B cell (primary cell): ENCODE measurements at regions not wholly inside any gene's neighbourhood (a gene's known extent, or its start where the extent isn't known, plus 50 kb on each side); places are given as distances from the start of the nearest gene placed in this dataset.

Experiments
- ATAC-seq: fragments of 200-7000 bp; cut with Tn5 transposase; one replicate; pipeline ENCODE4 v1.10.0; 2021; ENCODE audit warnings: low read depth, mild to moderate bottlenecking, moderate number of reproducible peaks, moderate library complexity
- CTCF ChIA-PET: fragments of 350-600 bp; sonication (Branson Sonifier 250); formaldehyde crosslinking; loops from one replicate; lab custom pipeline; 2021; ENCODE audit warnings: antibody characterized with exemption, inconsistent platforms; lab: Charles Lee
- POLR2A ChIA-PET: fragments of 350-600 bp; sonication (Branson Sonifier 250); formaldehyde crosslinking; loops from one replicate; lab custom pipeline; 2021; ENCODE audit warnings: antibody characterized with exemption; lab: Charles Lee
- DNase-seq: peaks from one replicate; pipeline ENCODE4 v3.0.0; 2013
- H2AFZ ChIP-seq: 2 replicates; pipeline ENCODE4 v1.6.1; 2012; ENCODE audit warnings: mild to moderate bottlenecking, low read depth, low read length; ENCODE audit not compliant: insufficient read depth, poor library complexity, severe bottlenecking
- H3K27ac ChIP-seq, 2 donors: 1 replicate in 1 of 2; 2 replicates in 1 of 2; pipeline ENCODE4 v1.5.1; 2012 to 2013; ENCODE audit warnings: low read length in 2 of 2, mild to moderate bottlenecking in 2 of 2, moderate library complexity in 1 of 2
- H3K27me3 ChIP-seq, 4 experiments: fragments of 200-600 bp in 1 of 4; sonication (generic) in 1 of 4; replicated peaks in 1 of 4; 1 replicate in 2 of 4; 2 replicates in 2 of 4; pipeline versions ENCODE4 v1.6.1 to v1.7.0; 2013 to 2016; ENCODE audit warnings: low read length in 3 of 4, mild to moderate bottlenecking in 2 of 4, mixed read lengths in 1 of 4, moderate library complexity in 1 of 4; ENCODE audit not compliant: insufficient read depth in 4 of 4, control insufficient read depth in 3 of 4; ENCODE audit errors: control extremely low read depth in 1 of 4
- H3K36me3 ChIP-seq, 2 experiments: replicated peaks in 1 of 2; 1 replicate in 1 of 2; 2 replicates in 1 of 2; pipeline versions ENCODE4 v1.6.1 to v1.7.1; 2013; ENCODE audit warnings: low read length in 1 of 2; ENCODE audit not compliant: insufficient read depth in 2 of 2, control insufficient read depth in 1 of 2; ENCODE audit errors: control extremely low read depth in 1 of 2, extremely low read depth in 1 of 2
- H3K4me1 ChIP-seq, 2 donors: fragments of 200-600 bp in 1 of 2; sonication (generic) in 1 of 2; 1 replicate in 1 of 2; 2 replicates in 1 of 2; pipeline versions ENCODE4 v1.5.1 to v1.6.1; 2013 to 2017; ENCODE audit warnings: low read length in 2 of 2; ENCODE audit not compliant: control insufficient read depth in 2 of 2, insufficient read depth in 2 of 2
- H3K4me2 ChIP-seq: replicated peaks from 2 replicates; pipeline ENCODE3; 2012; ENCODE audit warnings: mild to moderate bottlenecking, low read depth, low read length; ENCODE audit not compliant: poor library complexity, severe bottlenecking
- H3K4me3 ChIP-seq, 5 experiments: fragments of 200-600 bp in 1 of 5; sonication (generic) in 1 of 5; 1 replicate in 3 of 5; 2 replicates in 2 of 5; pipeline versions ENCODE4 v1.5.1 to v1.7.0; 2011 to 2016; ENCODE audit warnings: low read length in 4 of 5, mild to moderate bottlenecking in 4 of 5, low read depth in 2 of 5, control low read depth in 1 of 5, moderate library complexity in 1 of 5; ENCODE audit not compliant: insufficient read depth in 1 of 5; ENCODE audit errors: control extremely low read depth in 1 of 5, extremely low read depth in 1 of 5
- H3K79me2 ChIP-seq: fragments of 200-600 bp; sonication (generic); one replicate; pipeline ENCODE4 v1.6.0; 2016; ENCODE audit warnings: low read length; ENCODE audit not compliant: control insufficient read depth, insufficient read depth
- H3K9ac ChIP-seq: fragments of 200-600 bp; sonication (generic); 2 replicates; pipeline ENCODE4 v1.6.1; 2017; ENCODE audit warnings: mild to moderate bottlenecking, low read length, moderate library complexity
- H3K9me3 ChIP-seq, 3 donors: one replicate each; pipeline versions ENCODE4 v1.6.1 to v1.7.1; 2013; ENCODE audit warnings: low read length in 2 of 3; ENCODE audit not compliant: control insufficient read depth in 2 of 3, insufficient read depth in 1 of 3; ENCODE audit errors: control extremely low read depth in 1 of 3
- H4K20me1 ChIP-seq: 2 replicates; pipeline ENCODE4 v1.6.0; 2012; ENCODE audit warnings: mild to moderate bottlenecking, low read length; ENCODE audit not compliant: insufficient read depth, control insufficient read depth, poor library complexity, severe bottlenecking
- H3K27ac Mint-ChIP-seq: one replicate; pipeline ENCODE4 v1.8.0; 2021; ENCODE audit warnings: mixed read lengths
- H3K27me3 Mint-ChIP-seq: one replicate; pipeline ENCODE4 v1.8.0; 2021; ENCODE audit warnings: mixed read lengths
- H3K4me1 Mint-ChIP-seq: one replicate; pipeline ENCODE4 v1.8.0; 2021; ENCODE audit warnings: mixed read lengths
- H3K4me3 Mint-ChIP-seq: one replicate; pipeline ENCODE4 v1.8.0; 2021; ENCODE audit warnings: mixed read lengths
- H3K9me3 Mint-ChIP-seq: one replicate; pipeline ENCODE4 v1.8.0; 2022; ENCODE audit warnings: mixed read lengths; ENCODE audit not compliant: insufficient read depth
- CTCF ChIP-seq: fragments of 200-600 bp; IDR thresholded peaks from one replicate; pipeline ENCODE4 v1.8.0; 2022; ENCODE audit warnings: antibody characterized with exemption, mild to moderate bottlenecking
- EZH2 ChIP-seq: IDR thresholded peaks from 2 replicates; pipeline ENCODE4 v1.6.1; 2012; ENCODE audit warnings: borderline replicate concordance, low read depth, mild to moderate bottlenecking, moderate library complexity, low read length; ENCODE audit not compliant: insufficient read depth, poor library complexity, severe bottlenecking
- WGBS: methylation state at CpG from one replicate; pipeline ENCODE4 v1.1.5; 2013; ENCODE audit warnings: missing lambda C conversion rate; ENCODE audit not compliant: insufficient coverage; 5-methylcytosine and 5-hydroxymethylcytosine counted together
- intact Hi-C: fragments of 100-400 bp; cut with micrococcal nuclease; formaldehyde crosslinking; loops from one replicate; pipeline ENCODE4 v1.10.0; 2022

- Histone ChIP-seq H3K27me3 (no peaks in the 10 kb centered on the region), H3K4me2 (no peak overlapping the region), H4K20me1 (no peaks in the 10 kb centered on the region), H3K9ac (no peak overlapping the region), H3K79me2 (no peaks in the 10 kb centered on the region), H3K4me1 (no peaks in the 10 kb centered on the region), H3K27ac (no peak overlapping the region), H2AFZ (no peak overlapping the region), H3K36me3 (no peaks in the 10 kb centered on the region), H3K9me3 (no peaks in the 10 kb centered on the region), H3K4me3 (no peak overlapping the region)
- Mint-ChIP-seq H3K27me3 (peaks cover 8% of the 10 kb centered on the region), H3K4me1 (peaks cover 9% of the 10 kb centered on the region), H3K27ac (no peak overlapping the region), H3K9me3 (no peaks in the 10 kb centered on the region), H3K4me3 (no peak overlapping the region)
- WGBS: no CpG with 5 or more reads among the region's 3 CpGs
- DNase-seq (no peak), ATAC-seq (no peak)
- TF ChIP-seq CTCF (no peak), EZH2 (no peak)
- ChIA-PET CTCF (no interaction called here), POLR2A (no interaction called here)
- intact Hi-C loops: no loop called here
Measured at GRCh38 chr9:105055917-105056316, 128.0 kb upstream of the ABCA1 start.

- no peak for DNase-seq
- H4K20me1 ChIP-seq: no peaks in the 10 kb centered on the region
- H3K4me1 ChIP-seq: no peaks in the 10 kb centered on the region
- no CpG with 5 or more reads among the region's 4 CpGs for WGBS
- no peak overlapping the region for H2AFZ ChIP-seq
- H3K79me2 ChIP-seq: no peaks in the 10 kb centered on the region
- Mint-ChIP-seq H3K4me1 (peaks cover 2% of the 10 kb centered on the region), H3K9me3 (no peaks in the 10 kb centered on the region), H3K27ac (no peak overlapping the region), H3K27me3 (peaks cover 19% of the 10 kb centered on the region), H3K4me3 (no peak overlapping the region)
- intact Hi-C loops: no loop called here
- H3K9ac ChIP-seq: no peak overlapping the region
- no peak overlapping the region for H3K4me3 ChIP-seq
- H3K9me3 ChIP-seq: no peaks in the 10 kb centered on the region
- ATAC-seq: no peak
- H3K4me2 ChIP-seq: no peak overlapping the region
- CTCF ChIA-PET: no interaction called here
- H3K27ac ChIP-seq: no peak overlapping the region
- no peak for TF ChIP-seq EZH2
- TF ChIP-seq CTCF: no peak
- no peaks in the 10 kb centered on the region for H3K36me3 ChIP-seq
- POLR2A ChIA-PET: no interaction called here
- peaks cover 0 to 3% (median 0%) of the 10 kb centered on the region in 4 experiments for H3K27me3 ChIP-seq
Measured at GRCh38 chr9:105057551-105057950, 129.6 kb upstream of the ABCA1 start.
